Glomerular visceral epithelial cell (primary cell): ENCODE measurements at regions not wholly inside any gene's neighbourhood (a gene's known extent, or its start where the extent isn't known, plus 50 kb on each side); places are given as distances from the start of the nearest gene placed in this dataset.
A peak's percentile ranks its signal among the peaks of the same experiment; 100 is the strongest.
"Not testable (repeated sequence)": the region's sequence is repeated elsewhere in the genome, so short reads cannot be mapped to it uniquely, and the experiment has no call there.

ENCODE experiments used
- DNase-seq: peaks from one replicate; pipeline ENCODE4 v3.0.0-alpha.2; 2016; ENCODE audit errors: extremely low spot score

- DNase-seq = no peak
Measured at GRCh38 chr22:46040471-46041465, 63.8 kb upstream of the WNT7B start.

- no peak for DNase-seq
Measured at GRCh38 chr22:46041642-46042041, 64.7 kb upstream of the WNT7B start.

- DNase-seq = no peak
Measured at GRCh38 chr22:46042786-46043185, 65.8 kb upstream of the WNT7B start.

GRCh38 chr22:46043339-46043738 lies 66.4 kb upstream of the WNT7B start:
- no peak for DNase-seq

GRCh38 chr22:46043816-46044620 lies 67.1 kb upstream of the WNT7B start:
- DNase-seq = no peak

GRCh38 chr22:46044621-46045458 lies 67.9 kb upstream of the WNT7B start:
- peak; percentile 30 for DNase-seq

GRCh38 chr22:46045459-46046298 lies 68.7 kb upstream of the WNT7B start:
- no peak for DNase-seq

- DNase-seq = no peak
Measured at GRCh38 chr22:46046299-46046685, 69.3 kb upstream of the WNT7B start.

- no peak for DNase-seq
Measured at GRCh38 chr22:46047226-46047625, 70.3 kb upstream of the WNT7B start.

- no peak for DNase-seq
Measured at GRCh38 chr22:46047841-46048595, 71.1 kb upstream of the WNT7B start.

- not testable (repeated sequence) for DNase-seq
Measured at GRCh38 chr22:46048661-46049060, 71.7 kb upstream of the WNT7B start.

- DNase-seq = no peak
Measured at GRCh38 chr22:46049726-46050450, 72.9 kb upstream of the WNT7B start.

GRCh38 chr22:46050451-46050845 lies 73.5 kb upstream of the WNT7B start:
- DNase-seq = no peak

- DNase-seq = no peak
Measured at GRCh38 chr22:46050916-46051614, 74.1 kb upstream of the WNT7B start.

GRCh38 chr22:46051646-46052045 lies 74.7 kb upstream of the WNT7B start:
- no peak for DNase-seq

- peak; percentile 26 for DNase-seq
Measured at GRCh38 chr22:46052331-46052771, 75.4 kb upstream of the WNT7B start.

- DNase-seq = peak; percentile 45
Measured at GRCh38 chr22:46052801-46053562, 76.0 kb upstream of the WNT7B start.

GRCh38 chr22:46053563-46054090 lies 76.7 kb upstream of the WNT7B start:
- DNase-seq = peak; percentile 74
